Hepatocyte (in vitro differentiated cells): ENCODE measurements at regions not wholly inside any gene's neighbourhood (a gene's known extent, or its start where the extent isn't known, plus 50 kb on each side); places are given as distances from the start of the nearest gene placed in this dataset.

Experiments
- DNase-seq: peaks from one replicate; pipeline ENCODE4 v3.0.0-alpha.2; 2016; ENCODE audit warnings: low spot score
- H2AFZ ChIP-seq: fragments of 200-600 bp; sonication (generic); 2 replicates; pipeline ENCODE4 v1.6.0; 2016; ENCODE audit warnings: antibody characterized with exemption, mild to moderate bottlenecking
- H3K27ac ChIP-seq: fragments of 200-600 bp; sonication (generic); 2 replicates; pipeline ENCODE4 v1.5.1; 2016; ENCODE audit warnings: mild to moderate bottlenecking
- H3K27me3 ChIP-seq: fragments of 200-600 bp; sonication (generic); 2 replicates; pipeline ENCODE4 v1.6.1; 2016
- H3K36me3 ChIP-seq: fragments of 200-600 bp; sonication (generic); replicated peaks from 2 replicates; pipeline ENCODE4 v1.5.1; 2016; ENCODE audit warnings: low read depth; ENCODE audit not compliant: insufficient read depth
- H3K4me1 ChIP-seq: fragments of 200-600 bp; sonication (generic); 2 replicates; pipeline ENCODE4 v1.5.1; 2016; ENCODE audit warnings: mild to moderate bottlenecking, moderate library complexity; ENCODE audit not compliant: insufficient read depth
- H3K4me2 ChIP-seq: fragments of 200-600 bp; sonication (generic); 2 replicates; pipeline ENCODE4 v1.6.0; 2016
- H3K4me3 ChIP-seq: fragments of 200-600 bp; sonication (generic); 2 replicates; pipeline ENCODE4 v1.5.1; 2016; ENCODE audit warnings: mild to moderate bottlenecking
- H3K79me2 ChIP-seq: fragments of 200-600 bp; sonication (generic); 2 replicates; pipeline ENCODE4 v1.6.0; 2017; ENCODE audit warnings: mild to moderate bottlenecking
- H3K9me2 ChIP-seq: fragments of 200-600 bp; sonication (generic); replicated peaks from 2 replicates; pipeline ENCODE4 v1.6.0; 2017; ENCODE audit warnings: mild to moderate bottlenecking; ENCODE audit not compliant: insufficient read depth
- H3K9me3 ChIP-seq: fragments of 200-600 bp; sonication (generic); 2 replicates; pipeline ENCODE4 v1.5.1; 2016; ENCODE audit warnings: low read depth, mild to moderate bottlenecking
- H4K20me1 ChIP-seq: fragments of 200-600 bp; sonication (generic); 2 replicates; pipeline ENCODE4 v1.6.0; 2016; ENCODE audit warnings: mild to moderate bottlenecking; ENCODE audit not compliant: insufficient read depth, poor library complexity, severe bottlenecking
- CTCF ChIP-seq: fragments of 200-600 bp; sonication (generic); IDR thresholded peaks from 2 replicates; pipeline ENCODE4 v1.5.1; 2016; ENCODE audit warnings: antibody characterized with exemption, mild to moderate bottlenecking; ENCODE audit not compliant: poor library complexity
- EZH2 ChIP-seq: fragments of 200-600 bp; sonication (generic); IDR thresholded peaks from 2 replicates; pipeline ENCODE4 v1.6.1; 2016; ENCODE audit warnings: antibody characterized with exemption, mild to moderate bottlenecking, borderline replicate concordance
- EZH2phosphoT487 ChIP-seq: fragments of 200-600 bp; sonication (generic); IDR thresholded peaks from one replicate; pipeline ENCODE4 v1.6.1; 2018; ENCODE audit warnings: antibody characterized with exemption, mild to moderate bottlenecking, low read depth, moderate library complexity; ENCODE audit not compliant: unreplicated experiment, severe bottlenecking
- WGBS: methylation state at CpG from one replicate; pipeline ENCODE4 v1.1.6; 2016; ENCODE audit warnings: low lambda C conversion rate; ENCODE audit errors: missing lambda C conversion rate; 5-methylcytosine and 5-hydroxymethylcytosine counted together

DNA sequence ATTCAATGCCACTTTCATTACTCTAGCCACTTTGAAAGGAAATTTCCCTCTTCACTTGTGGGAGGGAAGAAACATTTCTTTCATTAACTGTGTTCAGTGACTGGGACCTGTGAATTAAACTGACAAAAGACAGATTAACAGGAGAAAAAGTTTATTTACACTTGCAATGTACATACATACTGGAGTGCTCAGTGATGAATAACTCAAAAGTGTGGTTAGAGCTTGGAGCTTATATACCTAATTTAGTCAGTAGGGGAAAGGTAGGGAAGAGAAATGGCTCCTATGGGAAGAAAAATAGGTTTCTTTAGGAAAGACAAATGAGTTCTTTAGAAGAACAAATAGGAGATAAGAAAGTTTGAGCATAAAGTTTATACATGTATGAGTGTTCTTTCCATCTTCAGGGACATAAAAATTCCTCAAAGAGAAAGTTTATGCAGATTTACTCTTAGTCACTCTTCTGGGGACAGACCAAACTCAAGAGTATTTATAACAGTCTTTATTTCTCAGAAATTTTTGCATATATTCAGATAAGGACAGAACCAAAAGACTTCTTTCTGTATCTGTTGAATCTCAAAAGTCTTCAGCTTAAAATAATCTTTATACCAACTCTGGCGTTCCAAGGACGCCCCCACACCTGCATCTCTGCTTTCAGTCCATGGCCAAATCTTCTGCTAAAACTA, 120.0 kb upstream of the RAI14 start:
- Histone ChIP-seq H3K4me3 (no peak overlapping the region), H3K27ac (peak overlapping the region; percentile 84), H2AFZ (no peak overlapping the region), H3K4me2 (no peak overlapping the region), H4K20me1 (no peaks in the 10 kb centered on the region), H3K9me3 (no peaks in the 10 kb centered on the region), H3K79me2 (no peaks in the 10 kb centered on the region), H3K4me1 (peaks cover 24% of the 10 kb centered on the region), H3K27me3 (no peaks in the 10 kb centered on the region), H3K9me2 (no peaks in the 10 kb centered on the region), H3K36me3 (no peaks in the 10 kb centered on the region)
- DNase-seq, result no peak
- WGBS, result 74% methylated on average over 2 of the region's 2 CpGs
- TF ChIP-seq EZH2, result no peak
- TF ChIP-seq CTCF, result no peak
- no peak for TF ChIP-seq EZH2phosphoT487

GRCh38 chr5:34536699-34537098, 119.4 kb upstream of the RAI14 start:
- no peak overlapping the region for H3K4me2 ChIP-seq
- TF ChIP-seq EZH2, result no peak
- TF ChIP-seq CTCF, result no peak
- TF ChIP-seq EZH2phosphoT487, result no peak
- H3K9me3 ChIP-seq, result no peaks in the 10 kb centered on the region
- H2AFZ ChIP-seq, result no peak overlapping the region
- DNase-seq, result no peak
- no peak overlapping the region for H3K4me3 ChIP-seq
- peaks cover 24% of the 10 kb centered on the region for H3K4me1 ChIP-seq
- H3K9me2 ChIP-seq, result no peaks in the 10 kb centered on the region
- H3K79me2 ChIP-seq, result no peaks in the 10 kb centered on the region
- peak overlapping the region; percentile 84 for H3K27ac ChIP-seq
- H4K20me1 ChIP-seq, result no peaks in the 10 kb centered on the region
- H3K36me3 ChIP-seq, result no peaks in the 10 kb centered on the region
- H3K27me3 ChIP-seq, result no peaks in the 10 kb centered on the region

GRCh38 chr5:34538026-34538672, 118.0 kb upstream of the RAI14 start:
- Histone ChIP-seq H2AFZ (no peak overlapping the region), H3K27ac (no peak overlapping the region), H3K27me3 (no peaks in the 10 kb centered on the region), H4K20me1 (no peaks in the 10 kb centered on the region), H3K36me3 (no peaks in the 10 kb centered on the region), H3K4me3 (no peak overlapping the region), H3K4me2 (no peak overlapping the region), H3K79me2 (no peaks in the 10 kb centered on the region), H3K4me1 (peaks cover 24% of the 10 kb centered on the region), H3K9me3 (no peaks in the 10 kb centered on the region), H3K9me2 (no peaks in the 10 kb centered on the region)
- DNase-seq, result no peak
- TF ChIP-seq EZH2 (no peak), EZH2phosphoT487 (no peak), CTCF (no peak)
- 83% methylated on average over 3 of the region's 3 CpGs for WGBS
